DND-41 (cell line): ENCODE measurements at regions not wholly inside any gene's neighbourhood (a gene's known extent, or its start where the extent isn't known, plus 50 kb on each side); places are given as distances from the start of the nearest gene placed in this dataset.

Experiments
- CTCF ChIP-seq: IDR thresholded peaks from 2 replicates; pipeline ENCODE4 v1.5.1; 2012; ENCODE audit warnings: borderline replicate concordance, low read length, moderate library complexity, mild to moderate bottlenecking; ENCODE audit not compliant: poor library complexity, severe bottlenecking; ENCODE audit errors: extremely low read depth
- EZH2 ChIP-seq: IDR thresholded peaks from 3 replicates; pipeline ENCODE4 v1.6.1; 2012; ENCODE audit warnings: borderline replicate concordance, low read depth, mild to moderate bottlenecking, moderate library complexity, low read length, inconsistent platforms; ENCODE audit not compliant: severe bottlenecking

- TF ChIP-seq CTCF (no peak), EZH2 (no peak)
These were observed 134.1 kb downstream of the FCRL5 start for GRCh38 chr1:157418231-157418630.
